AG10803 (cell line): ENCODE measurements at regions not wholly inside any gene's neighbourhood (a gene's known extent, or its start where the extent isn't known, plus 50 kb on each side); places are given as distances from the start of the nearest gene placed in this dataset.

Experiments
- DNase-seq: peaks from one replicate; pipeline ENCODE4 v3.0.0; 2010; ENCODE audit warnings: low read depth
- H3K4me3 ChIP-seq: 2 replicates; pipeline ENCODE4 v1.5.1; 2011; ENCODE audit warnings: mild to moderate bottlenecking, low read length, control low read depth
- TF ChIP-seq, protein P1 (sequence below): conservative IDR thresholded peaks from 2 replicates; pipeline ENCODE4 v1.5.1; 2011; ENCODE audit warnings: mild to moderate bottlenecking, low read length, control low read depth, inconsistent platforms

DNA sequence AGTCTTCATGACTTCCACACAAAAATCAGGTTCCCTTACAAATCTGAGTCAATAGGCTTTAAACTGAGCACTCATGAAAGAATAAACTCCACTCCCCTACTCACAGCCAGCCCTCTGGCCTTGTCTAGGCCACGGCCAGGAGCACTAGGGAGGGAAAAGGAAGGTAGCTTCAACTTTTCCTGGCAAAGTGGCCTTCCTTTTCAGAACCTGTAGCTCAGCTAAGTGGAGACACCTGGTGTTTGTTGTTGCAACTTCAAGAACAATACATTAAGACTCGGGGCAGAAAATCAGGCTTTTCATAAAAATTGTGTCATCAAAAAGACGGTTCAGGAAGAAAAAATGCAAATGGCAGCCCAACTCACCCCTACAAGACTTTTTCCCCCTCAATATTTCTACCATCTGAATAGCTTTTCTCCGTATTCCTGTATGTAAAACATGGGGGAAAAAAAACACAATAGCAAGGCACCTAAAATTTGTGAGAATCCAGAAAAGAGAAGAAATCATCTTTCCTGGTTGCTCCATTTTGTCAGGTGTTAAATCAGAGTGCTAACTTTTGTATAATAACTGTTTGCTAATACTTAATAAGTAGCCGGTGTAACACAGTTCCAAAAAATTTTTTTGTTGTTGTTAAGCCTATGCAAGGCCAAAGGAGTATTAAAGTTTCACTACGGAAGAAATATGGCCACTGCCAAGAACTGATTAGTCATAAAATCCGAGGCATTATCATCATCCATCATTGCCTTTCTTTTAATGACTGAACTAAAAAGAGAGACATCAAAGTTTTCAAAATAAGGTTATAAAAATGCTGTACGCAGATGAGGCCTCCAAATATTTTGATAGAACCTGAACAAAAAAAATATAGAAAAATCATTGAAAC is 66.2 kb upstream of the ARID5B start:
- H3K4me3 ChIP-seq: no peak overlapping the region
- TF ChIP-seq, protein P1, sequence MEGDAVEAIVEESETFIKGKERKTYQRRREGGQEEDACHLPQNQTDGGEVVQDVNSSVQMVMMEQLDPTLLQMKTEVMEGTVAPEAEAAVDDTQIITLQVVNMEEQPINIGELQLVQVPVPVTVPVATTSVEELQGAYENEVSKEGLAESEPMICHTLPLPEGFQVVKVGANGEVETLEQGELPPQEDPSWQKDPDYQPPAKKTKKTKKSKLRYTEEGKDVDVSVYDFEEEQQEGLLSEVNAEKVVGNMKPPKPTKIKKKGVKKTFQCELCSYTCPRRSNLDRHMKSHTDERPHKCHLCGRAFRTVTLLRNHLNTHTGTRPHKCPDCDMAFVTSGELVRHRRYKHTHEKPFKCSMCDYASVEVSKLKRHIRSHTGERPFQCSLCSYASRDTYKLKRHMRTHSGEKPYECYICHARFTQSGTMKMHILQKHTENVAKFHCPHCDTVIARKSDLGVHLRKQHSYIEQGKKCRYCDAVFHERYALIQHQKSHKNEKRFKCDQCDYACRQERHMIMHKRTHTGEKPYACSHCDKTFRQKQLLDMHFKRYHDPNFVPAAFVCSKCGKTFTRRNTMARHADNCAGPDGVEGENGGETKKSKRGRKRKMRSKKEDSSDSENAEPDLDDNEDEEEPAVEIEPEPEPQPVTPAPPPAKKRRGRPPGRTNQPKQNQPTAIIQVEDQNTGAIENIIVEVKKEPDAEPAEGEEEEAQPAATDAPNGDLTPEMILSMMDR: peak; percentile 65
- peak; percentile 73 for DNase-seq

DNA sequence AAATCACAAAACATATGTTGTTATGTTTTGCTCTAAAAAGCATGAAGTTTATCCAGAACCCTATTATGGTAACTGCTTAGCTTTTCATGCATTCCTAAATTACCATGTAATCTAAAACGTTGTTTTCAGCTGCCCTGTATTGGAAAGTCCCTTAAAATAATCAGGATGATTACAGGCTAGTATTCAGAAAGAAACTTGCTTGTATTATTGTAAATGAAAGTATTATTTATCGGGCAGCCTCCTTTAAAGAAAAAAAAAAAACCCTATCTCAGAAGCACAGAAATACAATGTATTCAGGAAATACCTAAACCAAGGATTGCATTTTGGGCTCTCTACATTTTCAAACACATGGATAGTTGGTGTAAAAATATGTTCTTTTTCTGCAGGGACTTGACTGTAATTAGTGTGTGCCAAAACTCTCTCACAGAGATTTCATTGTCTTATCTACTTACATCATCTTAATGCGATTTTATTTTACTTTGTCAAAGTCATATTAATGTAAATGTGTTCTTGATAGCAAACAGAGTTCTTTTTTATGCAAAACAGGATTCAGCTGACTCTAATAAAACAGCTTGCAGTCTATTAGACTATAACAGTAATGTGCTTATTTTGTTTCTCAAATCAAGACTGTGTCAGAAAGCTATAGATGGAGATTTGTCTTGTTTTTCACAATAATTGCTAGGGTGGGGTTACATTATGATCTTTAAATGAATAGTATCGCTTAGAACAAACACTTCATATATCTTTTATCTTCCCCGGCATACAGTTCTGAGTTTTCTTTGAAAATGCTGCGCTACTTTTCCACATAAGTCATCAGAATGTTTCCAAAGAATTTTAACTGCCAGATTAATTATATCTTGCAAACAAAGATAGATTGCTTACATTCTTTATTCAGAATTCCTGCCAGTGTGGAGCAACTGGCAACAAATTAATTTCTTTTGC is 65.3 kb upstream of the ARID5B start:
- TF ChIP-seq, protein P1: no peak
- DNase-seq: peak; percentile 66
- peak overlapping the region; percentile 0; the same call in 1 of the 2 replicates for H3K4me3 ChIP-seq

DNA sequence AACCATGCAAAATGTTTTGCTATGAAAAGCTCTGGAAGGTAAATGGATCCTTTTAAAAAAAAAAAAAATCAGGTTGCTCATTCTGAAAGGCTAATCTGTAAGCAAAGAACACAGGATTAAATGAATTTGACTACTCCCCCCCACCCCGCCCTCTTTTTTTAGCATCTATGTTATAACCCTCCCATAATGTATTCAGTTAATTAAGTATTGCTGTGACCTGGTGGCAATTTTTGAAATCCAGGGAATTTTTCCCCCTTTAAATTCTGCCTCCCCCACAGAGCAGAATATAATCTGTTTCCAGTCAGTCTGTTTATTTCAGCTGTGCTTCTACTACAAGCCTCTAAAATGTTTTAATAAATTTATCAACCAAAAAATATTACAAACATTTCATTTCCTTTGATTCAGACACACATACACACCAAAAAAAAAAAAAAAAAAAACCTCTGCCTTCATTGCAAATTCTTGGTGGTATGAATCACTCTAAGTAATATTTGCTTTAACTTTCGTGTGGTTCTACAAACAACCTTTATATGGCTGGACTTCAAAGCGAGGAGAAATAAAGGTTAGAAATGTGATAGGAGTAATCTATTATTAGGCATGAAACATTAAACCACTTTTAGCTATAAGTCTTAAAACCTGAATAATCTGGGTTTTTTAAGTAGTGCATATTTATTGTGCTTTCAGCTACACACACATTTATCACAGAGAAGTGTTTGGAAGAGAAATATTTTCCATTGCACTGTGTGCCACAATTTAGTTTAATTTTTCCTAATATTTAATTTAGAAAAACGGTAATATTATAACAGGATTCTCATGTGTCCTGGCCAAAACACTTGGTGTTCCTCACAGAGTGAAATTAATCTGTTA is 64.4 kb upstream of the ARID5B start:
- H3K4me3 ChIP-seq: no peak overlapping the region
- peak; percentile 70 for DNase-seq
- TF ChIP-seq, protein P1: no peak

DNA sequence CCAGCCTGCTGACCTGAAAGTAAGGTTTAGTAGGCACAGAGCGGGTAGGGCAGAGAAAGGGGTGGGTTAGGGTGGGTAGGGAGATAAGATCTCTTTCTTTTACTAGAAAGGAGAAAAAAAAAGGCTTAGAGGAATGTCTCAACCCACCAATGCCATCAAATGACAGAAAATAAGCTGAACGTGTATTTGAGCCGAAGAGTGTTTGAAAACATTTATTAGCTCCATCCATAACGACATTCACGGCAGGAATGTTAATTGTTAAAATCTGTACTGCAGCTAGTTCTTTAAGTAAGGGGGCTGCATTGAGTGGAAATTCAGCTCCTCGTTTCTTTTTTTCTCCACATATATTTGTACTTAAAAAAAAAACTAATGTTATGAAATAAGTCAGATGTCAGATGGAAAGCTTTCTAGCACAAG is 63.7 kb upstream of the ARID5B start:
- TF ChIP-seq, protein P1: no peak
- no peak overlapping the region for H3K4me3 ChIP-seq
- DNase-seq: no peak

DNA sequence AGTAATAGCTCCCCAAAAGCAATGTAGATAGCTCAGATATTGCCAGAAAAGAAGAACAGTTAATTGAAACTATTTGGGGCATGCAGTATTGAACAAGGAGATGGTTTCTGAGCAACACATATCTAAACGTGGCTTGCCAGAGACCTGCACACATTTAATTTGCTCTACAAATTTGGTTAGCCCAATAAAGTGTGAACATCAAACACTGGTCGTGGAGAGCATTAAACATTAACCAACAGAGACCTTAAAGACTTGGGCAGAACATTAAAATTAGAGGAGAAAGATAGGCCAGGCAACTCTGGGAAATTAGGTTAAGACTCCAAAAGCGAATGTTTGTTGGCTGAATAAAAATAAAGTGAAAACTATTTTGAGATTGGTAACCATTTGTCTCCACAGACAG is 61.6 kb upstream of the ARID5B start:
- no peak for DNase-seq

DNA sequence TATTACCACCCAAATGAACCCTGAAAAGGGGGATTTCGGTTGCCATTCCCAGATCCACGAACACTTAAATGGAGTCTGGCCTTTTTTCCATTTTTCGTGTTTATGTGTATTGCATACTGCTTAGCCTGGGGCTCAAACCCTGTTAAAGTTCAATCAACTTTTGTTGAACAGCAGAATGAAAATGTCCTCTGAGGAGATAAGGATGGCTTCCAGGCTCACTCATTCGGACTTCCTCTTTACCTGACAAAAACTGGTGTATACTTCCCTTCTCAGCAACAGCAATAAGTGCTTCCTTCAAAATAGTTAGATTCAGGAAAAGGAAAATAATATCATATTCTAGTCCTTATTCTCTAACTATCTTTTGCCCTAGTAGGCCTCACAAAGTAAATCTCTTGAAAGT is 61.1 kb upstream of the ARID5B start:
- DNase-seq: no peak
- H3K4me3 ChIP-seq: no peak overlapping the region
- TF ChIP-seq, protein P1: no peak

More for the DNA sequence above, 61.6 kb upstream of the ARID5B start:
- no peak overlapping the region for H3K4me3 ChIP-seq
- TF ChIP-seq, protein P1: no peak
